Body of pancreas (tissue), 4 donors: ENCODE measurements at regions not wholly inside any gene's neighbourhood (a gene's known extent, or its start where the extent isn't known, plus 50 kb on each side); places are given as distances from the start of the nearest gene placed in this dataset.

Experiments
- ATAC-seq: fragments of 150-250 bp; one replicate; pipeline ENCODE4 v1.9.1; 2016
- DNase-seq, 4 donors: peaks; one replicate each; pipeline ENCODE4 v3.0.0-alpha.2; 2019
- H3K27ac ChIP-seq, 4 donors: fragments of 200-600 bp; sonication (generic); 1 replicate in 3 of 4; 2 replicates in 1 of 4; pipeline versions ENCODE4 v1.5.1 to v1.6.1; 2016 to 2019; ENCODE audit warnings: mild to moderate bottlenecking in 1 of 4, mixed read lengths in 1 of 4, moderate library complexity in 1 of 4
- H3K27me3 ChIP-seq, 2 donors: fragments of 200-600 bp; sonication (generic); one replicate each; pipeline ENCODE4 v1.6.0; 2016; ENCODE audit warnings: mild to moderate bottlenecking in 1 of 2
- H3K36me3 ChIP-seq, 2 donors: fragments of 200-600 bp; sonication (generic); replicated peaks in 1 of 2; 2 replicates each; pipeline ENCODE4 v1.5.1; 2016; ENCODE audit warnings: low read depth in 2 of 2; ENCODE audit not compliant: insufficient read depth in 1 of 2
- H3K4me1 ChIP-seq: fragments of 200-600 bp; sonication (generic); one replicate; pipeline ENCODE4 v1.6.0; 2016
- H3K4me3 ChIP-seq, 2 donors: fragments of 200-600 bp; sonication (generic); 1 replicate in 1 of 2; 2 replicates in 1 of 2; pipeline ENCODE4 v1.5.1; 2016 to 2019
- H3K9me3 ChIP-seq, 3 donors: fragments of 200-600 bp; sonication (generic); 1 replicate in 2 of 3; 2 replicates in 1 of 3; pipeline ENCODE4 v1.5.1; 2016
- CTCF ChIP-seq, 7 experiments: fragments of 450-650 bp in 4 of 7; fragments of 200-600 bp in 3 of 7; sonication (generic) in 3 of 7; IDR thresholded peaks; one replicate each; pipeline ENCODE4 v1.5.1; 2016 to 2019; ENCODE audit warnings: antibody characterized with exemption in 7 of 7
- POLR2A ChIP-seq, 3 donors: fragments of 450-650 bp; IDR thresholded peaks; one replicate each; pipeline ENCODE4 v1.6.1; 2016; ENCODE audit warnings: antibody characterized with exemption in 3 of 3, mild to moderate bottlenecking in 2 of 3
- WGBS, 2 donors: methylation state at CpG; one replicate each; pipeline ENCODE4 v1.1.5; 2017; 5-methylcytosine and 5-hydroxymethylcytosine counted together
- intact Hi-C: fragments of 100-400 bp; cut with DNase I; formaldehyde crosslinking; loops from one replicate; pipeline ENCODE4 v1.15.1; 2023

GRCh38 chr13:108383667-108384066 lies 114.1 kb downstream of the TNFSF13B start:
- WGBS, 2 donors, result 86% methylated on average over 3 of the region's 3 CpGs
- no peak for ATAC-seq
- intact Hi-C loops, result no loop called here
- Histone ChIP-seq H3K4me3 (no peak overlapping the region), H3K27me3 (no peaks in the 10 kb centered on the region), H3K27ac (no peak overlapping the region), H3K36me3 (no peaks in the 10 kb centered on the region), H3K9me3 (no peaks in the 10 kb centered on the region), H3K4me1 (no peaks in the 10 kb centered on the region)
- TF ChIP-seq CTCF (IDR thresholded peaks at IDR 0.05) (no peak), POLR2A (IDR thresholded peaks at IDR 0.05) (no peak)
- DNase-seq, result no peak

DNA sequence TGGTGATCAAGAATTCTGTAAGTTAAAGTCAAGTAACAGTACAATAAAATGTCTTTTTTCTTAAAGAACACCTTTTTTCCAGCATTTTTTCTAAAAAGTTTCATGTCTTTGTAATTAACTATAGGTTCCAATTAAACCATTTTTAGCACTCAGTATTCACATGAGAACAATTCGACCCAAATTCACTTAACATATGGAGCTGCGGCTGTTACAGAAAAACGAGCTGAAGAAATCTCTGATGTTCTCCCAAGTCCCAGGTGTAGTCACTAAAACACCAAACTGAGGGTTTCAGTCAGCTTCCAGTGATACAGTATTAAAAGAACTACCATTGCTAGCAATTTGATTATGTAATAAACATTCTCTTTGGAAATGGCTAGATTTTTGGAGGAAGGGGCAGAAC lies 117.6 kb downstream of the TNFSF13B start:
- Histone ChIP-seq H3K4me1 (no peaks in the 10 kb centered on the region), H3K27ac (no peak overlapping the region), H3K36me3 (no peaks in the 10 kb centered on the region), H3K4me3 (no peak overlapping the region), H3K27me3 (no peaks in the 10 kb centered on the region), H3K9me3 (no peaks in the 10 kb centered on the region)
- no peak for TF ChIP-seq POLR2A (IDR thresholded peaks at IDR 0.05)
- no peak for DNase-seq
- ATAC-seq, result no peak
- 62 to 68% methylated on average over 3 of the region's 3 CpGs for WGBS, 2 donors
- intact Hi-C loops, result no loop called here

GRCh38 chr13:108402850-108403249 lies 133.3 kb downstream of the TNFSF13B start:
- Histone ChIP-seq H3K4me3 (no peak overlapping the region), H3K27me3 (no peaks in the 10 kb centered on the region), H3K36me3 (no peaks in the 10 kb centered on the region), H3K9me3 (no peaks in the 10 kb centered on the region), H3K27ac (no peak overlapping the region), H3K4me1 (no peaks in the 10 kb centered on the region)
- 49 to 63% methylated on average over 2 of the region's 2 CpGs for WGBS, 2 donors
- ATAC-seq (no peak), DNase-seq (no peak)
- intact Hi-C loops, result no loop called here
- TF ChIP-seq CTCF (IDR thresholded peaks at IDR 0.05), result no peak
- no peak for TF ChIP-seq POLR2A (IDR thresholded peaks at IDR 0.05)

DNA sequence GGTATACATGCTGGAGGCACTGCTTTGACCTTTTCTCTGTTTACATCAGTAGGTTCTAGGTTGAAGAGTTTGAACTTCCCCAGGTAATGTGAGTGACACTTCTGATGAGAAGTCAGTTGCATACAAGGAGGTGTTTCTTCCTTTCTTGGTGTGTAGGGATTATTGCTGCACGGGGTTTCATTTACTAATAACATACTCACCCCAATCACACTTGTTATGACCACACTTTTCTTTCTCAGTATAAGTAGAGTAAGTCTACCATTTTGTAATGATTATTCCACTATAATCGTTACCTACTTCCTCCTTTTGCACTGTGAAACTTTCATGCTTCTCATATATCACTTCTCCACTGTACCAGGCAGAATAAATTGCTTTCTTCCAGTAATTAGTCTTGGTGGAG lies 138.0 kb downstream of the TNFSF13B start:
- TF ChIP-seq CTCF (IDR thresholded peaks at IDR 0.05) (no peak), POLR2A (IDR thresholded peaks at IDR 0.05) (no peak)
- H3K27ac ChIP-seq, result no peak overlapping the region
- no peak for DNase-seq
- ATAC-seq, result no peak
- no peaks in the 10 kb centered on the region for H3K27me3 ChIP-seq
- 25 to 54% methylated on average over 2 of the region's 2 CpGs for WGBS, 2 donors
- no peak overlapping the region for H3K4me3 ChIP-seq
- no peaks in the 10 kb centered on the region for H3K36me3 ChIP-seq
- H3K4me1 ChIP-seq, result no peaks in the 10 kb centered on the region
- H3K9me3 ChIP-seq, result no peaks in the 10 kb centered on the region
- intact Hi-C loops, result no loop called here

- H3K27ac ChIP-seq, result no peak overlapping the region
- ATAC-seq (no peak), DNase-seq (no peak)
- no peak for TF ChIP-seq POLR2A (IDR thresholded peaks at IDR 0.05)
- no peak for TF ChIP-seq CTCF (IDR thresholded peaks at IDR 0.05)
- H3K9me3 ChIP-seq, result no peaks in the 10 kb centered on the region
- WGBS, 2 donors, result 6 to 10% methylated on average over 2 of the region's 2 CpGs
- H3K27me3 ChIP-seq, result no peaks in the 10 kb centered on the region
- H3K36me3 ChIP-seq, result no peaks in the 10 kb centered on the region
- intact Hi-C loops, result no loop called here
- no peak overlapping the region for H3K4me3 ChIP-seq
- no peaks in the 10 kb centered on the region for H3K4me1 ChIP-seq
Measured at GRCh38 chr13:108408672-108409071, 139.2 kb downstream of the TNFSF13B start.
